Stimulated activated naive B cell treated with anti-CD40 and anti-IgM and Interleukin-4, amounts not matched to agents 10 μg/mL and 1 μg/mL and 100 μg/mL, for 72 hours (primary cell): ENCODE measurements at regions not wholly inside any gene's neighbourhood (a gene's known extent, or its start where the extent isn't known, plus 50 kb on each side); places are given as distances from the start of the nearest gene placed in this dataset.

Experiments used
- ATAC-seq, 2 donors: fragments of 150-1000 bp; cut with Tn5 transposase; replicated peaks; 2 replicates each; pipeline ENCODE4 v1.10.0; 2021; ENCODE audit warnings: moderate library complexity in 1 of 2
- DNase-seq: peaks from one replicate; pipeline ENCODE4 v3.0.0; 2021
- H3K27ac Mint-ChIP-seq: one replicate; pipeline ENCODE4 v1.8.0; 2022; ENCODE audit warnings: mild to moderate bottlenecking, mixed read lengths
- H3K27me3 Mint-ChIP-seq, 2 donors: one replicate each; pipeline ENCODE4 v1.8.0; 2022; ENCODE audit warnings: mixed read lengths in 2 of 2
- H3K36me3 Mint-ChIP-seq, 2 donors: one replicate each; pipeline ENCODE4 v1.8.0; 2022; ENCODE audit warnings: mixed read lengths in 2 of 2, mild to moderate bottlenecking in 1 of 2
- H3K4me1 Mint-ChIP-seq, 2 donors: one replicate each; pipeline ENCODE4 v1.8.0; 2022; ENCODE audit warnings: mixed read lengths in 2 of 2, mild to moderate bottlenecking in 1 of 2
- H3K4me3 Mint-ChIP-seq, 2 donors: one replicate each; pipeline ENCODE4 v1.8.0; 2022; ENCODE audit warnings: mild to moderate bottlenecking in 2 of 2, mixed read lengths in 2 of 2, moderate library complexity in 1 of 2
- H3K9me3 Mint-ChIP-seq, 2 donors: one replicate each; pipeline ENCODE4 v1.8.0; 2022; ENCODE audit warnings: mixed read lengths in 2 of 2, mild to moderate bottlenecking in 1 of 2

DNA sequence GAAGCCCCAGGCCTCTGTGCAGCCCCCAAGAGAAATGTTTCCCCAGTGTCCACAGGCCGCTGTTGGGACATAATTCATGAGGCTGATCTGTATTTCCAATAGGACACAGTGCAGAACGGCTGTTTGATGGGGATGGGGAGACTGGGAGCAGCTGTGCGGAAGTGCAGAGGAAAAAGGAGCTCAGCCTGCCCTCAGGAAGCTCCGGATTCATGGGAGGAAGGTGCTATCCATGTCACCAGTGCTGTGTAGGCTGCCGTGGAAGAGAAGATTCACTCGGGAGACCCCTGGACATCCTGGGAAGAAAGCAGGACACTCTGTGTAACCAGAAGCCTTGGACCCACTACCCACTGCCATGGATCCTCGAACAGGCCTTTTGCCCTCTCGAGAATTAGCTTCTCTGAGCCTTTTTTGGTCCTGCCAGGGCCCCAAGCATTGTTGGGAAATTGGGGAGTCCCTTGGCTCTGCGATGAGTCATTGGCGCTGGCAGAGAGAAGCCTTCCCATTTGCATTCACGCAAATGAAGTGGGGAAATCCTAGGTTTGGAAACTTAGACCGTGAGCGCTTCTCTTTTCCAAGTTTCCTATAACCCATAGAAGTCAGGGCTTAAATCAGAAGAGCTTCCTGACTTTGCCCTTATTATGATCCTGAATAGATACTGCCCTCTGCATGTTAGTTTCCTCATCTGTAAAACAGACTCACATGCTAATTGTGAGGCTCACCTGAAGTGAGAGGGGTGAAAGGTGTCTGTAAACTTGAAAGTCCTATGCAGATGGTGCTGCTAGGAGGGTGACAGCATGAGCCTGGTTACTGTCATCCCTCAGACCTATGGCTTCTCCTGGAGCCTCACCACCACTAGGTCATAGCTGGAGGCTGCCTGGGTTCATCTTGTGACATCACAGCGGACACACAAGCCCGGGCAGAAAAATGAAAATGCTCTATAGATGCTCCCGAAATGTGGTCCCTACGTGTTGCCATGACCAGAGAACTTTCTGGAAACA, 229.2 kb upstream of the B3GAT1 start:
- Mint-ChIP-seq H3K36me3 (no peaks in the 10 kb centered on the region), H3K27me3 (peaks cover 3 to 6% of the 10 kb centered on the region in 2 donors), H3K27ac (no peak overlapping the region), H3K4me1 (no peaks in the 10 kb centered on the region), H3K4me3 (no peak overlapping the region), H3K9me3 (no peaks in the 10 kb centered on the region)
- DNase-seq (no peak), ATAC-seq (no peak)

DNA sequence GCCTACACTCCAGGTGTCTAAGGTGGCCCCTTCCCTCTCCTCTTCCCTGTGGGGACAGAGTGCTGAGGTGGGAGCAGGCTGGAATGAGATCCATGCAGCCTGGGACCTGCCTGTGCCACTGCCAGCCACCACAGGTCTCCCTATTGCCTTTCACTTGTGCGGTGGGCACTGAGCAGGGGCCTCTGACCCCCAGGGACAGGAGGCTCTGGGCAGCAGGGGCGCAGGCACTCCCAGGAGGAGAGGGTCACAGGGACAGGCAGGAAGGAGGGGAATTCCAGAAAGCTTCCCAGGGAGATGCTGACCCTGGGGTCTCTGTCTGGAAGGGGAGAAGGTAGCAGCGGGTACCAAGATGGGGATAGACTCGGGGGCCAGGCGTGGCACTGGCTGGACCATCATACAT, 228.5 kb upstream of the B3GAT1 start:
- no peaks in the 10 kb centered on the region for H3K9me3 Mint-ChIP-seq
- no peaks in the 10 kb centered on the region for H3K36me3 Mint-ChIP-seq
- H3K27ac Mint-ChIP-seq = no peak overlapping the region
- no peaks in the 10 kb centered on the region for H3K4me1 Mint-ChIP-seq
- peaks cover 3 to 6% of the 10 kb centered on the region in 2 donors for H3K27me3 Mint-ChIP-seq
- no peak overlapping the region for H3K4me3 Mint-ChIP-seq
- no peak for ATAC-seq
- no peak for DNase-seq

DNA sequence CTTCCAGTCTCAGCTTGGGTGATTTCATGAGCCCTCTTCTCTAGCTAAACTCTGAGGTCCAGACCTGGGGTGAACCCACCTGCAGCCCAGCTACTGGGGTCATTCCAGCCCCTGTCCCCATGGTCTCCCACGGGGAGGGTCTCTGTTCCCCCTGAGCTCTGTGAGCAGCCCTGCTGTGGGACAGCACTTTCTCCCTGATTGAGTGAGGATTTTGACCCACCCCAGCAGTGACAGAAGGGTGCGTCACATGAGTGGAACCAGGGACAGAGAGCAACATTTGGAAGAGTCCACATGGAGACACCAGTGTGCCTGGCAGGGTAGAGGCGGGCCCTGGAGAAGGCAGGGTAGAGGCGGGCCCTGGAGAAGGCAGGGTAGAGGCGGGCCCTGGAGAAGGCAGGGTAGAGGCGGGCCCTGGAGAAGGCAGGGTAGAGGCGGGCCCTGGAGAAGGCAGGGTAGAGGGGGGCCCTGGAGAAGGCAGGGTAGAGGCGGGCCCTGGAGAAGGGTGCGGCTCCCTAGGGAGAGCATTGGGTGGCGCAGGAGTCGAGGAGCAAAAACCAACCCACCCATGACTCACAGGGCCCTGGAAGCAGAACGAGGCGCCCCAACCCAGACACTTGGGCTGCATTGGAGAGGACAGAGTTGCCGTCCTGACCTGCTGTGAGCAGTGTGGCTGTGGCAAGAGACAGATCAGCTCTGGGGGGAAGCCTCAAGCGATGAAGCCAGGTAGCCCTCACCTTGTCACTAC, 227.7 kb upstream of the B3GAT1 start:
- Mint-ChIP-seq H3K27me3 (peaks cover 3 to 6% of the 10 kb centered on the region in 2 donors), H3K27ac (no peak overlapping the region), H3K9me3 (no peaks in the 10 kb centered on the region), H3K4me1 (no peaks in the 10 kb centered on the region), H3K36me3 (no peaks in the 10 kb centered on the region), H3K4me3 (no peak overlapping the region)
- DNase-seq = no peak
- ATAC-seq = no peak

DNA sequence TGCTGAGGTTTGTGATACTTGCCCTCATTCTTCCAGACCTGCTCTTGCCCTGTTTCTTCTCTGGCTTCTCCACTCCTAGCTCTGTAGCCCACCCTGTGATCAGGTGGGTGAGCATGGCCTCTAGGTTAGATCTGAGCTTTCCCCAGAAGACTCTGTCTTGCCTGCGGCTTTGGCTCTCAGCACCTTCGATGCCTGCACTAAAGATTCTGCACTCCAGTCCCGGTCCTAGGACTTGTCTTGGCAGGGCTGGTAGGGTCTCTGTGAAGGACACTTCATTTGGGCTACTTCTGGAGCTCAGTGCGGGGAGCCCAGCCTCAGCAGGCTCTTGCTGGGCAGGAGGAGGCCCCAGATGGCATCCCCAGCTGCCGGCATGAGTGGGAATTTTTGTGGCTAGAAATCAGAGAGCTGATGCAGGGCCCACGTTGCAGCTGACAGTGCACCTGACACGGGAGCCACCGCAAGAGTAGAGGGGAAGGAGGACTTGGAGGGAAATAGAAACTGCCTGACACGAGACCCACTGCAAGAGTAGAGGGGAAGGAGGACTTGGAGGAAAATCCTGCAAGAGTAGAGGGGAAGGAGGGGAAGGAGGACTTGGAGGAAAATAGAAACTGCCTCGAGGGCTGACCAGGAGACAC, 226.9 kb upstream of the B3GAT1 start:
- no peaks in the 10 kb centered on the region for H3K9me3 Mint-ChIP-seq
- no peak for ATAC-seq
- no peaks in the 10 kb centered on the region for H3K36me3 Mint-ChIP-seq
- no peaks in the 10 kb centered on the region for H3K4me1 Mint-ChIP-seq
- no peak for DNase-seq
- no peak overlapping the region for H3K4me3 Mint-ChIP-seq
- H3K27me3 Mint-ChIP-seq = peaks cover 3 to 6% of the 10 kb centered on the region in 2 donors
- H3K27ac Mint-ChIP-seq = no peak overlapping the region

DNA sequence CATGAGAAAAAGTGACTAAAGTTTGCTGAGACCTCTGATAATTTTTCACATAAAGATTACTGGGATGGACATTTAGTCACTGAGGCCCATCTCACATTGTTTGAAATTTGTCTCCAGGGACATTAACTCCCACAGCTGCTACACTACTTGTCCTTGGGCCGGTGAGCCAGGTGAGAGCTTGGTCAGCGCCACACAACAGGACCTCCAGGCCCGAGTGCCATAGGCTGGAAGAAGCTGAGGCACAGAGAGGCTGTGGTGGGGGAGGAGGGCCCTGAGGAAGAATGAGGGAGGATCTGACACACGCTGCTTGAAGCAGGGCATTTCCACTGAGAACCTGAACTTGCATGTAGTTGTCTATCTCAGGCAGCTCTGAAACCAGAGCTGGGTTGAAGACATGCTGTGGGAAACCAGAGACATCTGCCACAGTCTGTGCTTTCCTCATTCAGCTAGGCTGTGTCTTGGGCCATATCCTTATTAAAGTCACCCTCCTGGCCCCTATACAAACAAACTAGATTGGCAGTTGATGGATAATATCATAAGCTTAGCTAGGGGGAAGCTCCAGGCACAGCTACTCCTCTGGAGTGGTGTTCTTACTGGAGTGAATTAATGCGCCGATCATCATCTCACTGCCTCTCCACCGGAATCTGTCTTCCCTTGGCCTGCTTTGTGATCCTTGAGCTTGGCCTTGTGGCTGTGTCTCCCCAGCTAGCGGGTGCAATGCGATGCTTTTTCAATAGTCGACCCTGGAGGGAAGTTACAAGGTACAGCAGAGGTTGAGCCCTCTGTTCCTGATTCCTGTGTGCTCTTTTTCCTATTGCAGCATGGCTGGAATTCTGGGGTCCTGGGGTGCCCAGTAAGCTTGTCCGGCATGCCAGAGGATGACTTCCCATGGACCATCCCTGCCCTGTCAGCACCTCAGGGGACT, 225.3 kb upstream of the B3GAT1 start:
- H3K36me3 Mint-ChIP-seq = no peaks in the 10 kb centered on the region
- H3K4me3 Mint-ChIP-seq = no peak overlapping the region
- no peak overlapping the region for H3K27ac Mint-ChIP-seq
- H3K9me3 Mint-ChIP-seq = no peaks in the 10 kb centered on the region
- ATAC-seq (no peak), DNase-seq (no peak)
- H3K4me1 Mint-ChIP-seq = no peaks in the 10 kb centered on the region
- peaks cover 3 to 6% of the 10 kb centered on the region in 2 donors for H3K27me3 Mint-ChIP-seq

DNA sequence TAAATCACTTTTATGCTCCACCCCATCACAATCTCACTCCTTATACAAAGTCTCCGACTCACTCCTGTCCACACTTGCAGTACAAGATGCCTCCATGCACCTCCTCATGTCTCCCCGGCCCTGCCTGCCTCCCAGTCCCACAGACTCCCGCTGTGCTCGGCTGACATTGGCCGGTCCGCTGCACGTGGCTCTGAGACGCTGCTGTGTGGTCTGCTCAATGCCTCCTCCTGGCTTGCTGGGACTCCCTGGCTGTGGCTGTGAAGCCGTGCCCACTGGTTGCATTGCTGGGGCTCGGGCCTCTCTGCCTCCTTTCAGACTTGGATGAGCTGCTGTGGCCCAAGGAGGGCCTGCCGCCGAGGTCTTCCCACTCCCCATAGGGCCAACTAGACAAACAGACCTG, 224.0 kb upstream of the B3GAT1 start:
- Mint-ChIP-seq H3K27me3 (peaks cover 3 to 6% of the 10 kb centered on the region in 2 donors), H3K4me1 (no peaks in the 10 kb centered on the region), H3K36me3 (no peaks in the 10 kb centered on the region), H3K27ac (no peak overlapping the region), H3K4me3 (no peak overlapping the region), H3K9me3 (no peaks in the 10 kb centered on the region)
- no peak for DNase-seq
- no peak for ATAC-seq

DNA sequence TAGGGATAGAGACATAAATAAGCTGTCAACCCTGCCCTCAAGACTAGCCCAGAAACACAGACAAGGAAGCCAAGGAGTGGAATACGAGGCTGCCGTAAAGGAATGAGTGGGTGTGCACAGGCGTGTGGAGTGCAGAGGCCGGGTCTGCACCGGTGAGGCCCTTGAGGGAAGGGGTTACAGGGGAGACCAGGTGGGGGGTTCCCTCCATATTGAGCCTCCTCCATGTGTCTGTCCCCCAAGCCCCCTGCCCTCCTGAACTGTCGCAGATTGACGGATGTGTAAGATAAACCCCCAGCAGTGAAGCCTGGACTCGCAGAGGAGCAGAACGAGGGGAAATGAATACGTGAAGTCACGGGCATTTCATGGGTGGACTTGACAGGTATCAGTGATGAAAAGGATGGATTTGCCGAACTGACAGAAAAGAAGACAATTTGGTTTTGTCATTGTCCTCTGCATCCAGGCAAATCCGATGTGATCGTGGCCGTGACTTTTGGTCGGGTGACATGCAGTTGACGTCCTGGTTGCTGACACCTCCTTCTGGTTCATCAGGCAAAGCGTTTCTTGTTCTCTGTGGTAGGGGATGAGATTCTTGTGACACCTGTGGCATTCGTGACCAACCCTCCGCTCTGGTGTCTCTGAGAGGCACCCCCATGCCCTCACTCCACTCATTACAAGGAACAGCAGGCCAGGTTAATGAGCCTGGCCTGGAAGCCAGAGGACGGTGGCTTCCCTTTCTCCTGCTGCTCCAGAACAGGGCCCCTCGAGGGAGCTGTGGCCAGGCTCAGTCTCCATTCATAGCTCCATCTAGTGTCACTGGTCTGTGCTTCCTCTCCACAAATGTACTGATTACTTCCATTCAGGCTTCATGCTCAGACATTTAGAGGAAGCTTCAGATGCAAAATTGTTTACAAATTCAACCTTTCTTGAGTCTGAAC, 223.1 kb upstream of the B3GAT1 start:
- Mint-ChIP-seq H3K9me3 (peaks cover 2 to 3% of the 10 kb centered on the region in 2 donors), H3K4me1 (no peaks in the 10 kb centered on the region), H3K27me3 (peaks cover 3 to 6% of the 10 kb centered on the region in 2 donors), H3K36me3 (no peaks in the 10 kb centered on the region), H3K4me3 (no peak overlapping the region), H3K27ac (no peak overlapping the region)
- DNase-seq (no peak), ATAC-seq (no peak)

DNA sequence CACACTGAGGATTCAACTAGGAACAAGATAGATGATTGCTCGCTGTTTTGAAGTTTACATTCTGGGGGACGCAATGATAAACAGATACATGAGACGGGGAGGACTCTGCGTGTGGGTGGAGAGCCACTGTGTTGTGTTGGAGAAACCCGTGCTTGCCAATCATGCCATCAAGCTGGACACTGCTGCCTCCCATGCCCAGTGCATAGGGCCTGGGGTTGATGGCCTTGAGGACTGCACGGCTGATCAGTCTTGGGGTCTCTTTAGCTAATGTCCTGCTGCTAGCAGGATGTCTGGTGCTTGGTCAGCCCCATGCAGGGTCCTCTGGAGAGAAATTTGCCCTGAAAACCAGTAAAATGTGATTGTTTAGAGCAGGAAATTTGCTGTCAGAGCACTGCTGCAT, 221.2 kb upstream of the B3GAT1 start:
- H3K4me3 Mint-ChIP-seq = no peak overlapping the region
- H3K4me1 Mint-ChIP-seq = no peaks in the 10 kb centered on the region
- no peaks in the 10 kb centered on the region for H3K36me3 Mint-ChIP-seq
- no peak for ATAC-seq
- no peak for DNase-seq
- peaks cover 2 to 3% of the 10 kb centered on the region in 2 donors for H3K9me3 Mint-ChIP-seq
- H3K27ac Mint-ChIP-seq = no peak overlapping the region
- peaks cover 3 to 4% of the 10 kb centered on the region in 2 donors for H3K27me3 Mint-ChIP-seq

DNA sequence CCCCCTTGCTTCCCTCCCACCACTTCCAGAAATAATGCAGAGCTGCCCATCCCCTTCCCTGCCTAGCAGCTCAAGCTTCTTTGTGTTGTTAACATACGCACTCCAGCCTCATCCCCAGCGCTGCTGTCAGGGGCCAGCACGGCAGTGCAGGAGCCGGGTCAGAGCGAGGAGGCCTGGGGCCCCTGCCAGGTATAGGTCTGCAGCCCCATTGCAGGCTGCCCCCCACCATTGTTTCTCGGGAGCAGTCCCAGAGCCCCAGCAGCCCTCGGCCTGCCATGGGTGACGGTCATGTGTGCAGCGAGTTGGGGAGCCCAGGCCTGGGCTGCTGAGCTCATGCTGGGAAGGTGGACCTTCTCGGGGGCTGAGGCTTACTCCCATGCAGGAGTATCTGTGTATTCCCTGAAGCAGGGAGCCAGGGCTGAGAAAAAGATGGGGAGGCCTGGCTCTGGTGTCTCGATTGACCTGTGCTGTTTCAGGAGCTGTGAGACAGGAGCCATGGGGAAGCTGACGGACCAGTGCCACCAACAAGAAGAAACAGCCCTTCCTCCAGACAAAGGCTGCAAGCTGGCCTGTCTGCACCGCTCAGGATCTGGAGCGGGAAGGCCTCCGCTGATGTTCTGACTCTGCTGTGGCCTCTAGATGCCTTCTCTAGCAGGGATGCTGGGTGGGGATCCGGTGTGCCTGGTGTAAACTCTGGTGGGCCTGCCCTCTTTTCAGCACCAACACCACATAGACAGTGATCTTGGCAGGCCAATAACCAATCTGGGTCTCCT, 220.5 kb upstream of the B3GAT1 start:
- H3K9me3 Mint-ChIP-seq = peaks cover 2 to 3% of the 10 kb centered on the region in 2 donors
- no peak for DNase-seq
- H3K4me3 Mint-ChIP-seq = no peak overlapping the region
- H3K4me1 Mint-ChIP-seq = no peaks in the 10 kb centered on the region
- no peak for ATAC-seq
- no peaks in the 10 kb centered on the region for H3K36me3 Mint-ChIP-seq
- peaks cover 3 to 8% of the 10 kb centered on the region in 2 donors for H3K27me3 Mint-ChIP-seq
- H3K27ac Mint-ChIP-seq = no peak overlapping the region

DNA sequence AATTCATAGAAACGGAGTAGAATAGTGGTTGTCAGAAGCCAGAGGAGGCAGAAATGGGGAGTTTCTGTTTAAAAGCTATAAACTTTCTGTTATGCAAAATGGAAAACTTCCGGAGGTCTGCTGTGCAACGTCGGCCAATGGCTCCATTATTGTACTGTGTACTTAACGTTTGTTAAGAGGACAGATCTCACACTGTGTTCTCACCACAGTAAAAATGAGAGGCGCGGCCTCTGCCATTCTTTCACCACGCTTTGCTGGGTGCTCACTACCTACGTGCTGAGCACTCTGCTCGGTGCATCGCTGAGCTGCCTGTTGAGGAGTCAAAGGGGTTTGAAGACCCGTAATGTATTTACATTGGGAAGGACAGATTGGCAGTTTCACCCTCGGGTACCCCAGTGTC, 218.8 kb upstream of the B3GAT1 start:
- H3K27ac Mint-ChIP-seq = no peak overlapping the region
- peaks cover 3 to 8% of the 10 kb centered on the region in 2 donors for H3K27me3 Mint-ChIP-seq
- no peak for ATAC-seq
- H3K36me3 Mint-ChIP-seq = no peaks in the 10 kb centered on the region
- peaks cover 2 to 3% of the 10 kb centered on the region in 2 donors for H3K9me3 Mint-ChIP-seq
- H3K4me3 Mint-ChIP-seq = no peak overlapping the region
- no peaks in the 10 kb centered on the region for H3K4me1 Mint-ChIP-seq
- DNase-seq = no peak

DNA sequence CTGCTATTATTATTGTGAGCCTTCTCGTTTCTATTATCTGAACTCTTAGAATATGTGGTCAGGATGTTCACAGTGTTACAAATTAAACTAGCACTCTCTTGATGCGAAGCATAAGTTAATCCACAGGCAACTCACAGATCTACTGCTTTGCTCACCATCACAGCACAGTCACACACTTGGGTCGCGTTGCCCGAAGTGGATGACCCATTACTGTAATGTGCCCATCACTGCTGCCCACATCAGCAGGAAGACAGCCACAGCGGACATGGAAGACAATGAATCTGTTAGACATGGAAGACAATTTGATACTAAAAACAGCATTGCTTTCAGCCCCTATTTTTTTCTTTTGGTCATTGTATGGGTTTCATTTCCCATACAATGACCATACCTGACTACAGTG, 216.4 kb upstream of the B3GAT1 start:
- no peak for DNase-seq
- no peak for ATAC-seq

DNA sequence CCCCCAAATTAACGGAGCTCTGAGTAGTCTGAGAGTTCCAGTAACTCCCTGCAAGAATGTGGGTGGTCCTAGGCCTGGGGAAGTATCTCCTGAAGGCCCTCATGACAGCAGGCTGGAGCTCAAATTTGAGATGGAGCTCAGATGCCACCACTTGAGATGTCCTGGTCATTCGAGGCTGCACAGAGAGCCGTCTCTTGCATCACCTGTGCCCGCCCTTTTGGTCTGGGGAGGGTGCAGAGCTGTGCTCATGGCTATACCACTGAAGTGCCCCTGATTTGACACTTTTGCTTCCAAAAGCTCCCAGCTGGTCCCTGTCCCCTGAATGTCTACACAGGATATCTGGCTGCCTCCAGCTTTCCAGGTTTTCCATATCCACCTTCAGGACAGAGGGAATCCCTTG, 214.0 kb upstream of the B3GAT1 start:
- no peak for ATAC-seq
- peaks cover 4 to 8% of the 10 kb centered on the region in 2 donors for H3K27me3 Mint-ChIP-seq
- no peaks in the 10 kb centered on the region for H3K36me3 Mint-ChIP-seq

More for the DNA sequence above, 216.4 kb upstream of the B3GAT1 start:
- no peaks in the 10 kb centered on the region for H3K36me3 Mint-ChIP-seq
- no peaks in the 10 kb centered on the region for H3K4me1 Mint-ChIP-seq
- peaks cover 2 to 3% of the 10 kb centered on the region in 2 donors for H3K9me3 Mint-ChIP-seq
- peaks cover 0 to 8% of the 10 kb centered on the region in 2 donors for H3K27me3 Mint-ChIP-seq
- H3K4me3 Mint-ChIP-seq = no peak overlapping the region
- no peak overlapping the region for H3K27ac Mint-ChIP-seq

More for the DNA sequence above, 214.0 kb upstream of the B3GAT1 start:
- H3K9me3 Mint-ChIP-seq = peaks cover 2 to 3% of the 10 kb centered on the region in 2 donors
- H3K27ac Mint-ChIP-seq = no peak overlapping the region
- H3K4me1 Mint-ChIP-seq = no peaks in the 10 kb centered on the region
- no peak overlapping the region for H3K4me3 Mint-ChIP-seq
- no peak for DNase-seq
